ENCODE measurements at regions not wholly inside any gene's neighbourhood (a gene's known extent, or its start where the extent isn't known, plus 50 kb on each side); places are given as distances from the start of the nearest gene placed in this dataset.

- TF ChIP-seq CTCF (conservative IDR thresholded peaks at IDR 0.05; ENCODE audit: low read depth, low read length): no peak
- no peak overlapping the region for H3K4me3 ChIP-seq (ENCODE audit: low read depth, low read length)
- no peak for DNase-seq (ENCODE audit: low read depth)
These were observed 512.7 kb upstream of the CDIN1 start for GRCh38 chr15:36066757-36067156.

- DNase-seq (ENCODE audit: low read depth): no peak
- no peak overlapping the region for H3K4me3 ChIP-seq (ENCODE audit: low read depth, low read length)
- no peak for TF ChIP-seq CTCF (conservative IDR thresholded peaks at IDR 0.05; ENCODE audit: low read depth, low read length)
These were observed 511.7 kb upstream of the CDIN1 start for GRCh38 chr15:36067483-36068274.

DNA sequence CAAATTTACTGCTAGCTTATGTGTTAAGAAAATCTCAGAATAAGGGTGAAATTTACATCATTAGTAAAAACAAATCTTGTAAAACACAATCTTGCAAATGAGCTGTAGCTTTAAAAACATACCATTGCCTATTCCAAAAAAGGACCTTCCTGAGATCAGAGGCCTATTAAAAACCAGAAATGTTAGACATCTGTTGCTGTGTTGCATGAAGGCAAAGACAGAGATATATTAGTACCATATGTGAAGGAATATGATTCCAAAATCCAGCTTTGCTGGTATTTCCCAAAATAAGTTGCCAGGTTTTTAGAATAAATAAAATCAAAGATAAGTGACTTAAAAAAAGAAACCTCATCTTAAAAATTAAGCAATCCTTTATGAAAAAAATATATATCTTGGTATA is 504.1 kb upstream of the CDIN1 start:
- no peak overlapping the region for H3K4me3 ChIP-seq (ENCODE audit: low read depth, low read length)
- no peak for DNase-seq (ENCODE audit: low read depth)
- no peak for TF ChIP-seq CTCF (conservative IDR thresholded peaks at IDR 0.05; ENCODE audit: low read depth, low read length)

DNA sequence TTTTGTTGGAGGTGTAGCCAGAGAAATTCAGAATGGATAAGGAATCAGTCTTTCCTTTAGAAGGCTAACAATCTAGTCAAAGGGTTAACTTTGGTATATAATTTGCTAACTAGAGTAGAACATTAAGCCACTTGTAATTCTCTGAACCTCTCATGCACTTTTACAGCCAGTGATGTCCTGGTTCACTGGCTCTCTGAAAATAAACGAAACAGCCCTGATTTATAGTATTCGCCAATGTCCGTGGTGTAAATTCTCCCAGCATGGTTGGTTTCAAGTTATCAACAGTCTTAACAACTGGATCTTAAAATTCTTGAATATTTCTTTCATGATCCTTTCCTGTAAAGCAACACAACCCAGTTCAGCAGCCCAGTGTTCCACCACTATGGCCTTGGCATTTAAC is 500.4 kb upstream of the CDIN1 start:
- peak; percentile 69 for DNase-seq (ENCODE audit: low read depth)
- no peak for TF ChIP-seq CTCF (conservative IDR thresholded peaks at IDR 0.05; ENCODE audit: low read depth, low read length)
- no peak overlapping the region for H3K4me3 ChIP-seq (ENCODE audit: low read depth, low read length)

DNA sequence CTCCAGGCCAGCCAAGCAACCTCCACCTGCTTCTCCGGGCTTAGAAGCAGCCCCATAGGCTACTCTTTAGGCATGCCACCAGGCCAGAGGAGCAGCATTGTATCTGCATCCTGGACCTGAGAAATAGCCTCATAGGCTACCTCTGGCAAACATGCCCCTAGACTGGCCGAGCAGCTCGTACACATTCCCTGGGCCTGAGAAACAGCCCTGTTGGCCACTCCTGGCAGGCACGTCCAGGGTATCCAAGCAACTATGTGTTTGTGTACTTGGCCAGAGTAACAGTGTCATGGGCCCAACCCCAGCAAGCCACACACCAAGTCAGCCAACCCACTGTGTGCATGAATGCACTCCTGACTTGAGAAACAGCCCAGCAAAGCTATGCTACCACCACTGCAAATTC is 498.7 kb upstream of the CDIN1 start:
- peak; percentile 44 for DNase-seq (ENCODE audit: low read depth)
- no peak for TF ChIP-seq CTCF (conservative IDR thresholded peaks at IDR 0.05; ENCODE audit: low read depth, low read length)
- H3K4me3 ChIP-seq (ENCODE audit: low read depth, low read length): no peak overlapping the region

GRCh38 chr15:36090286-36090946 is 489.0 kb upstream of the CDIN1 start:
- no peak overlapping the region for H3K4me3 ChIP-seq (ENCODE audit: low read depth, low read length)
- DNase-seq (ENCODE audit: low read depth): no peak
- TF ChIP-seq CTCF (conservative IDR thresholded peaks at IDR 0.05; ENCODE audit: low read depth, low read length): no peak

All from epithelial cell of proximal tubule (primary cell).